ENCODE measurements at regions not wholly inside any gene's neighbourhood (a gene's known extent, or its start where the extent isn't known, plus 50 kb on each side); places are given as distances from the start of the nearest gene placed in this dataset.

GRCh38 chr18:38067821-38068220 lies 502.2 kb upstream of the CELF4 start:
- no peak for DNase-seq (ENCODE audit: low spot score)

DNA sequence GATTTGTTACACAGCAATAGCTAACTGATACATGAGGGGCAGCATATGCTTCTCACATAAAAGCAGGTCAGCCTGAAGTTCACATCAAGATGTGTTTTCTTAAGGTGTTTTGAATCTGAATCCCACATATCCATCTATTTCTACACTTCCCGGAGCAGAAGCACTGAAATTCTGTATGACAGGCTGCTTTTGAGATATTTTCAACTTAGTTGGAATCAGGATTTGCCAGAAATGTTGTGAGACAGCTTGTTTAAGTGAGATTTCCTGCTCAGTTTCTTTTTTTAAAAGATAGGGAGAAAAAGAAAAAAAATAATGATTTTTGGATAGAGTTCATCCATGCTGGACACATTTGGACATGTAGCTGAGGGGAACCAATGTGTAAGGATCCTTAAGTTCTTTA lies 501.5 kb upstream of the CELF4 start:
- DNase-seq (ENCODE audit: low spot score): no peak

DNA sequence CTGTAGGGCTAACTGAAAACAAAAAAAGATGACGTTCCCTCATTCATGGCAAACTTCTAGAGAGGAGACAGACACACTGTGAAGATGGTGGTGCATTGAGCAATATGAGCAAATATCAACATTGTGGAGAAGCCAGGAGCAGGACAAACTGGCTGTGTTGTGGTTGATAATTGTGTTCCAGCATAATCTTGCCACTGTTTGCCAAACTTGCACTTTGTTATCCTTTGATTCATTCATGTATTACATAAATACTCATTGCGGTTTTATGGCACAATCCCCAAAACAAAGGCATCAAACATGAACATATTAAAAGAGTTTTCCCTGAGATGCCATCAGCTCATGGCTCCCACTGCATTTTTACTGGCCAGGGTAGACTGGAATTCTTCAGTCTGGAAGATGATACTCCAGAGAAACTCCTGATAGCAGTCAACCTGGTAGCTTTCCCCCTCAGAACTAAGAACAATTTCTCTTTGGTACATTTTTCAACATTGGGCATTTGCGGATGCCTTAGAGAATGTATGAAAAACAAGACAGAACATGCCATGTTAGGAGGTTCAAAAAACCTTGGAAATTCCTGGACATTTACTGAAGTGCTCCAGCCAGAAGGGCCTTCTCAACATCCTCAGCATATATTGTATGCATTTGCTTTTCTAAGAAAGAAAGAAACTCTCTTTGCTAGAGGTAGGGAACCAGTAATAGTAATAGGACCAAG lies 487.4 kb upstream of the CELF4 start:
- DNase-seq (ENCODE audit: low spot score): no peak

- no peak for DNase-seq (ENCODE audit: low spot score)
Measured at GRCh38 chr18:38047820-38048219, 482.2 kb upstream of the CELF4 start.

DNA sequence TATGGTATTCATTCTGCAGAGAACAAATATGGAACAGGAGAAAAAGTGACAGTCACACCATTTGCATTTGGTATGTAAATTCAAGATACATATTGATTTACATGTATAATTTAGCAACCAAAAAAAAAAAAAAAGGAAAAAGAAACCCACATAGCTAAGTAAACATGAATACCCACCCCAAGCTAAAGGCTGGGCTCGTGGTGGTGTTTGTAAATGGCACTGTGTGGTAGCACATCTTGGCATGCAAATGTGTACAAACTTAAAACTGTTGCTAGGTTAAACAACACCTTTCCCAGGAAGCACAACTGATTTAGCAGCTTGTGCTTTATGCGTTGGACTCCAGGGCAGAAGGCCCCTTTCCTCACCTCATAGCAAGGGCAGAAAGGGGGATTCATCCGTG lies 481.1 kb upstream of the CELF4 start:
- DNase-seq (ENCODE audit: low spot score): no peak

DNA sequence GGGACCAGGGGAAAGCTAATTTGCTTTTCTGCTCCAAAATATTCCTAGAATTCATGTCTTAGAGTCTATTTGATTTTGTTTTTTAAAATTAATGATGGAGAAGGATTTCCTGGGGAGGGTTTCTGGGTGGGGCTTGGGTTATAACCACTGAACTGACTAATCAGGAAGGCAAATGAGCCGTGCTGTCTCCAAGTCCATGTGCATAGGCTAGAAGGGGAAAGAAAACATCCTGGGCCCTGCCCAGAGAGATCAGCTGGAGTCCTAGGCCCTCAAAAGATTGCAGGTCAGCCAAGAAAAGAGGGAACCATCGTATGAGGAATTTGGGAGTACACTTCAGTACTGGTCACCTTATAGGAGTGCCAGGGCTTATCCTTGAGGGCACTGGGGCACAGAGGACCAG lies 480.2 kb upstream of the CELF4 start:
- no peak for DNase-seq (ENCODE audit: low spot score)

- no peak for DNase-seq (ENCODE audit: low spot score)
Measured at GRCh38 chr18:38042211-38042890, 476.8 kb upstream of the CELF4 start.

- no peak for DNase-seq (ENCODE audit: low spot score)
Measured at GRCh38 chr18:38038242-38038641, 472.6 kb upstream of the CELF4 start.

DNA sequence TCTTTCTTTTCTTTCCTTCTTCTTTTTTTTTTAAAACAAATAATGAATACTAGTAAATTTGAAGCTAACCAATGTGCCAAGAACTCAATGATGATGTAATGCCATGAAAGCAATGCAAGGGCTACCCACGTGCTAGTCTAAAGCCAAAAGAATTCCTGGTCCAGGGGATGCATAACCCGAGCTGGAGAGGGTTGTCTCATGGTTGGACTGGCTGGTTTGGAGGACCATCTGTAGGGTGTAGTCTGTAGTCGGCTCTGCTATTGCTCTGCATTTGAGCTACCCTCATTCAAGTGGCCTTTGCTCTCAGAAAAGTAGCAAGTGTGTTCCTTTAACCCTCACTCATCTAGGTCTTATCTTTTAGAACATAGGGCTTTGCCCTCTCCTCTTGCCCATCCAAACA lies 469.6 kb upstream of the CELF4 start:
- no peak for DNase-seq (ENCODE audit: low spot score)

GRCh38 chr18:38033282-38033681 lies 467.7 kb upstream of the CELF4 start:
- no peak for DNase-seq (ENCODE audit: low spot score)

DNA sequence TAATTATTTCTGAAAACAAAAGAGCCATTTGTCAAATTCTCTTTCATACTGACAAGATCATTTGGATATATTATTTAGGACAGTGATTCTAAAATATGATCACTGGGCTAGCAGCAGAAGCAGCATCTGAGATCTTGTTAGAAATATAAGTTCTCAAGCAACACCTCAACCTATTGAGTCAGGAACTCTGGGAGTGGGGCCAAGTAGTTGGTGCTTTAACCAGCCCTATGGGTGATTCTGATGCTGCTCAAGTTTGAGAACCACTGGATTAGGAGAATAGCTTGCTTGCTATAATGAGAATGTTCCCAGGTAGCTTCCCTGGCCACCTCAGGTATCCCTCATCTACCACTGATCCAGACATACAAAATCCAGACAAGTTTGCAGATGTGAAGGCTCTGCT lies 466.9 kb upstream of the CELF4 start:
- DNase-seq (ENCODE audit: low spot score): no peak

DNA sequence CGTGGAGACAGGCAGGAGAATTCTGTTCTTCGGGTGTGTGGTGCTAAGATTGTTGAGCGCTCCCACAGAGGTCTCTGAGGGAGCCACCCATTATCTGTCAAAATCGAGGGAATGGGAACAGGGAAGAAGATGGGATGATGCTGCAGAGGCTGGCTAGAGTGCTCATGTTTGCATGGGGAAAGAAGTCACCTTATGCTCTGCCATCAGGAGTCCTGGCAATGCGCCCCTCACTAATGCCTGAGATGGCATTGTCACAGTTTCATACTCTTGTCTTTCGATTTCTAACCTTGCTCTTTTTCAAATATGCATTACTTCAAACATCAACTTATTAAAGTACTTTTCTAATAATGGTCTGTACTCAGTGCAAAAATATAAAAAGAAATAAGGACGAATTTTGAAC lies 463.3 kb upstream of the CELF4 start:
- DNase-seq (ENCODE audit: low spot score): no peak

- peak; percentile 48 for DNase-seq (ENCODE audit: low spot score)
Measured at GRCh38 chr18:38025433-38026038, 459.9 kb upstream of the CELF4 start.

GRCh38 chr18:38023871-38024270 lies 458.3 kb upstream of the CELF4 start:
- DNase-seq (ENCODE audit: low spot score): no peak

DNA sequence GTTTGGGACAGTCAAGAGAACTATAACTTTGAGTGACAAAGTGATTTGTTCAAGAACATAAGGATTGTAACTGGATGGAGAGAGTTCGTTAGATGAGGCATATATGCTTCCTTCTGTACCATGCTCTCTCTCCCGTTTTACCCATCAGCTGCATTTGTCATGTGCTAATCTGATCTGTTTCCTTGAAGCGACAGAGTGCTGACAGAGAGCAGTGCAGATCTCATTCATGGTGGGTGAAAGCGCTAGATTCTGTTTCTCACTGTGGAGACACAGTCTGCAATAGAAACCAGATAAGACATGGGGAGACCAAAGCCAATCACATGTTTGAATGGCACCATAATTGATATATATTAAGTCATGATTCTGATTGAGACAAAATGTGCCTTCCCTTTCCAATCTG lies 456.6 kb upstream of the CELF4 start:
- no peak for DNase-seq (ENCODE audit: low spot score)

DNA sequence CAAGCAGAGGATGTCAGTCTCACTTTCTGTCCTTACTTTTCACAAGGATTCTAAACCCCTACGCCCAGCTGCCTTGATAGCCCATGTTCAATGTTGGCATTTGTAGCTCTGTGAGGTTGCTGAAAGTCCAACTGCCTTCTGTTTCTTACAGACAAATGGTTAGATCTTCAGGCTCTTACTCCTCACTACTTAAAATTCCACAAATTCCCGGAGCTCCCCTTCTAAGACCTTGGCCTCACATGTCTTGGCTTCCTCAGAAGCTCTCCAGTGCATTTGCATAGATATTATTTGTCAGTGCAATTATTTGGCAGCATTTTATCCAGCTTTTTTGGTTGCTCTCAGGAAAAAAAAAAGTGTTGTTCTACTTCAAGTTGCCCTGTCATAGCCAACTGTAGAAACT lies 453.7 kb upstream of the CELF4 start:
- DNase-seq (ENCODE audit: low spot score): peak; percentile 13

GRCh38 chr18:38010971-38011857 lies 445.6 kb upstream of the CELF4 start:
- DNase-seq (ENCODE audit: low spot score): no peak

GRCh38 chr18:38010037-38010436 lies 444.4 kb upstream of the CELF4 start:
- DNase-seq (ENCODE audit: low spot score): no peak

DNA sequence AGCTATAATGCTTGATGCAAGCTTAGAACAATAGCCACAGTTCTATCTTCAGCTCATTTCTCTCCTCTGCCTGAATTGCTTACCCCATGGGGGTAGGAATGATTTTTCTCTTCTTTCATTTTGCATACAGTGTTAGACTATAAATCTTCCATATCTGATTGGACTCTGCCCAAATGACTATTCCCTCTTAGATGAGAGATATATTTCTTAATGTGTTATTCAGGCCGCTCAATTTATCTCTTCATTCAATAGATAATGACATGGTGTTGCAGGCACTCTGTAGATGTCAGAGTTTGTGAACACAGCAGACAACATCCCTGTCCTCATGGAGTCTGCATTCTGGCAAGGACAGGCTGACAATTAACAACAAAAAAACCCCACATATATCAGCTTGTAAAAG lies 443.7 kb upstream of the CELF4 start:
- DNase-seq (ENCODE audit: low spot score): no peak

- no peak for DNase-seq (ENCODE audit: low spot score)
Measured at GRCh38 chr18:38007676-38008330, 442.2 kb upstream of the CELF4 start.

DNA sequence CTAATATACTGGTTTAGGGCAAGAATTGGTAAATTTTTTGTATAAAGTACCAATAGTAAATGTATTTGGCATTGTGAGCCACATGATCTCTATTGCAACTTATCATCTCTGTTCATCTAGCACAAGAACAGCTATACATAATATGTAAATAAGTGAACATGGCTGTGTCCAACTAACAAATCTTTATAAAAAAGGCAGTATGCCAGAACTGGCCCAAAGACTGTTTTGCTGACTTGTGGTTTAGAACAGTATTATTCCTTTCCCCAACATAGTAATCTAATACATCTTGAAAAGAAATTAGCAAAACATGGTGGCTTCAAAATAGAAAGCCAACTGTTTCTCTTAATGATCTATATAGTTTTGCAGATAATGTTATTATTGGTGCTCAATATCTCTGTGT lies 441.4 kb upstream of the CELF4 start:
- DNase-seq (ENCODE audit: low spot score): no peak

GRCh38 chr18:38006541-38006940 lies 440.9 kb upstream of the CELF4 start:
- DNase-seq (ENCODE audit: low spot score): no peak
